Panc1 (cell line): ENCODE measurements at regions not wholly inside any gene's neighbourhood (a gene's known extent, or its start where the extent isn't known, plus 50 kb on each side); places are given as distances from the start of the nearest gene placed in this dataset.

Experiments used
- ATAC-seq: fragments of 200-7000 bp; cut with Tn5 transposase; 2 replicates; pipeline ENCODE4 v1.9.1; 2020; ENCODE audit warnings: mild to moderate bottlenecking, moderate library complexity
- BruUV-seq: library from RNA; stranded (reverse); fragments of 400-500 nt; replicated peaks from 2 replicates; lab custom pipeline; 2021; lab: Mats Ljungman, UMichigan
- CTCF ChIA-PET: fragments of 300-600 bp; sonication (Branson Sonifier 250); formaldehyde crosslinking; loops from one replicate; lab custom pipeline; 2022; ENCODE audit warnings: antibody characterized with exemption; lab: Charles Lee
- POLR2A ChIA-PET: fragments of 300-600 bp; sonication (Branson Sonifier 250); formaldehyde crosslinking; loops from one replicate; lab custom pipeline; 2022; ENCODE audit warnings: antibody characterized with exemption; lab: Charles Lee
- DNase-seq: peaks from one replicate; pipeline ENCODE4 v3.0.0-alpha.2; 2010; ENCODE audit warnings: low read depth, low spot score
- H3K27ac ChIP-seq: 2 replicates; pipeline ENCODE4 v1.5.1; 2011; ENCODE audit warnings: mild to moderate bottlenecking, low read length, inconsistent platforms
- H3K27me3 ChIP-seq: fragments of 200-500 bp; sonication (Bioruptor generic); 2 replicates; pipeline ENCODE4 v1.6.0; 2014; ENCODE audit warnings: low read length, inconsistent platforms; ENCODE audit not compliant: control insufficient read depth, insufficient read depth
- H3K36me3 ChIP-seq: fragments of 200-500 bp; sonication (Bioruptor generic); 2 replicates; pipeline ENCODE4 v1.5.1; 2014; ENCODE audit warnings: inconsistent platforms, mild to moderate bottlenecking, low read length, moderate library complexity; ENCODE audit not compliant: control insufficient read depth, insufficient read depth
- H3K4me1 ChIP-seq: 2 replicates; pipeline ENCODE4 v1.5.1; 2011; ENCODE audit warnings: inconsistent platforms, mild to moderate bottlenecking, low read length, moderate library complexity; ENCODE audit not compliant: control insufficient read depth, insufficient read depth
- H3K4me3 ChIP-seq, 2 experiments: 2 replicates each; pipeline ENCODE4 v1.5.1; 2011 to 2012; ENCODE audit warnings: low read depth in 2 of 2, low read length in 2 of 2, mild to moderate bottlenecking in 2 of 2, inconsistent platforms in 1 of 2, moderate library complexity in 1 of 2
- H3K9me3 ChIP-seq: fragments of 200-500 bp; sonication (Bioruptor generic); 2 replicates; pipeline ENCODE4 v1.5.1; 2014; ENCODE audit warnings: low read depth, mild to moderate bottlenecking, inconsistent platforms, low read length, moderate library complexity; ENCODE audit not compliant: control insufficient read depth, insufficient read depth
- POLR2AphosphoS5 ChIP-seq: IDR thresholded peaks from 2 replicates; pipeline ENCODE4 v1.6.1; 2012; ENCODE audit warnings: mild to moderate bottlenecking, low read depth, low read length, moderate library complexity
- SIN3A ChIP-seq: IDR thresholded peaks from 2 replicates; pipeline ENCODE4 v1.6.1; 2012; ENCODE audit warnings: low read depth, mild to moderate bottlenecking, low read length, moderate library complexity, borderline replicate concordance; ENCODE audit not compliant: insufficient read depth
- TCF7L2 ChIP-seq: IDR thresholded peaks from 2 replicates; pipeline ENCODE4 v1.6.1; 2011; ENCODE audit warnings: mild to moderate bottlenecking, low read depth, low read length, inconsistent platforms
- in situ Hi-C: cut with HindIII; loops from 2 replicates; pipeline ENCODE4 v1.10.0; 2016; ENCODE audit warnings: low sequenced_read_pairs, low pct_unique_long_range_greater_than_20kb
- intact Hi-C: fragments of 100-400 bp; cut with micrococcal nuclease; formaldehyde crosslinking; loops from one replicate; pipeline ENCODE4 v1.10.0; 2022; ENCODE audit not compliant: unreplicated experiment
- TF ChIP-seq, protein P1 (sequence below): fragments of 450-650 bp; IDR thresholded peaks from 2 replicates; pipeline ENCODE4 v1.5.1; 2017; ENCODE audit warnings: mild to moderate bottlenecking
- TF ChIP-seq, protein P2 (sequence below), 2 experiments: IDR thresholded peaks; 2 replicates each; pipeline ENCODE4 v1.6.1; 2011 to 2012; ENCODE audit warnings: low read depth in 2 of 2, control low read depth in 1 of 2, low read length in 1 of 2, mild to moderate bottlenecking in 1 of 2, moderate library complexity in 1 of 2; ENCODE audit not compliant: insufficient read depth in 1 of 2

DNA sequence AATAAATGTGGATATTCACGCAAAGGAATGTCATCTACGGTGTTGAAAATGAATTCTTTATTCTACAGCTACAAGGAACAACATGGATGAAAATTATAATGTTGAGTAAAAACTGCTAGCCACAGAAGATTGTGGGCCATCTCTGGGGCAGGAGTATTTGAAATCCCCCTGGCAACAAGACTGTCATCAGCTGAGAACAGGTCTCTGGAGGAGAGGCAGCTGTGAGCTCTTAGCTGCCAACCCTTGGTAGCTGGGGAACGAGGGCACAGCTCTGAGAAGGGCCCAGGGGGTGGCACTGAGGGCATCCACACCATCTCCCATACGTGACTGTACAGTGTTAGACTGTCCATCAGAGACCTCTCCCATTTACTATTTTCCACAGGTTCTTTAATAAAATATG, 340.1 kb upstream of the MGMT start:
- intact Hi-C loops (no loop called here), in situ Hi-C loops (no loop called here)
- no TSS peak for BruUV-seq
- H3K4me1 ChIP-seq = no peaks in the 10 kb centered on the region
- no peak overlapping the region for H3K27ac ChIP-seq
- no peak for DNase-seq
- TF ChIP-seq SIN3A = no peak
- TF ChIP-seq TCF7L2 = no peak
- no peak for TF ChIP-seq POLR2AphosphoS5
- TF ChIP-seq, protein P1, sequence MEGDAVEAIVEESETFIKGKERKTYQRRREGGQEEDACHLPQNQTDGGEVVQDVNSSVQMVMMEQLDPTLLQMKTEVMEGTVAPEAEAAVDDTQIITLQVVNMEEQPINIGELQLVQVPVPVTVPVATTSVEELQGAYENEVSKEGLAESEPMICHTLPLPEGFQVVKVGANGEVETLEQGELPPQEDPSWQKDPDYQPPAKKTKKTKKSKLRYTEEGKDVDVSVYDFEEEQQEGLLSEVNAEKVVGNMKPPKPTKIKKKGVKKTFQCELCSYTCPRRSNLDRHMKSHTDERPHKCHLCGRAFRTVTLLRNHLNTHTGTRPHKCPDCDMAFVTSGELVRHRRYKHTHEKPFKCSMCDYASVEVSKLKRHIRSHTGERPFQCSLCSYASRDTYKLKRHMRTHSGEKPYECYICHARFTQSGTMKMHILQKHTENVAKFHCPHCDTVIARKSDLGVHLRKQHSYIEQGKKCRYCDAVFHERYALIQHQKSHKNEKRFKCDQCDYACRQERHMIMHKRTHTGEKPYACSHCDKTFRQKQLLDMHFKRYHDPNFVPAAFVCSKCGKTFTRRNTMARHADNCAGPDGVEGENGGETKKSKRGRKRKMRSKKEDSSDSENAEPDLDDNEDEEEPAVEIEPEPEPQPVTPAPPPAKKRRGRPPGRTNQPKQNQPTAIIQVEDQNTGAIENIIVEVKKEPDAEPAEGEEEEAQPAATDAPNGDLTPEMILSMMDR = no peak
- no peak overlapping the region for H3K4me3 ChIP-seq
- POLR2A ChIA-PET = interaction anchor here (0.5 kb wide), 1 partner anchor 106 kb away, joined by 8 read pairs; no protein-coding TSS in a partner anchor
- no peak for ATAC-seq
- H3K36me3 ChIP-seq = no peaks in the 10 kb centered on the region
- H3K27me3 ChIP-seq = peaks cover 2% of the 10 kb centered on the region; the same call in 1 of the 2 replicates
- no peaks in the 10 kb centered on the region for H3K9me3 ChIP-seq
- CTCF ChIA-PET = no interaction called here

DNA sequence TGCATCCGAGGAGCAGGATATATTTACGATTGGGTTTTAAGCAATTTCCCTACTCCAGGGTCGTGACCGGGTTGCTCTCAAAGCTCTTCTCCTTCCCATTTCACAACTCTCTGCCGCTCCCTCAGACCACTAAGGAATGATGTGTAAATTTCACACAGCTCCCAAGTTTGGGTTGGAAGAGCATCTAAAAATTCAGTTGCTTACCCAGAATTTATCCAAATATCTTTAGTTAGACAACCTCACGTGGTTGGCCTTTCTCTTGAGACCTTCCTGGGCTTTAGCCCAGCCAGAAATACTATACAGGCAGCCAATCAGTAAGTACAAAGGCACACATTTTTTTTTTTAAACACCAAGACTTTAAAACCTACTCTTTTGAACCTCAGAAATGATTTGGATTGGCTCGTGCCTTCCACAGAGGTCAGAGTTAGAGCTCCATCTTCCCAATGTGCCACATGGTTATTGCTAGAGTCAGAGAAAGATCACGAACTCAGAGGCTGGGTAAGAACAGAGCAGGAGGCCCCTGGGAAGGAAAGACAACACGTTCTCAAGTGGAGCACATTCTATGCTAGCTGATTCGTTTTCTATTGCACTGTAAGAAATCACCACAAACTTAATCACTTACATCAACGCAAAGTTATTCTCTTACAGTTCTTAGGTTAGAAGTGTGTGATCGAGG, 335.4 kb upstream of the MGMT start:
- DNase-seq = no peak
- intact Hi-C loops (no loop called here), in situ Hi-C loops (no loop called here)

More for the DNA sequence above, 335.4 kb upstream of the MGMT start:
- ChIA-PET POLR2A (no interaction called here), CTCF (no interaction called here)
- no peaks in the 10 kb centered on the region for H3K9me3 ChIP-seq
- H3K36me3 ChIP-seq = no peaks in the 10 kb centered on the region
- H3K27ac ChIP-seq = no peak overlapping the region
- H3K4me3 ChIP-seq = no peak overlapping the region
- H3K4me1 ChIP-seq = no peaks in the 10 kb centered on the region
- peaks cover 4% of the 10 kb centered on the region for H3K27me3 ChIP-seq
- ATAC-seq = no peak
- no TSS peak for BruUV-seq
- no peak for TF ChIP-seq TCF7L2
- TF ChIP-seq, protein P1 = no peak
- TF ChIP-seq, protein P2, sequence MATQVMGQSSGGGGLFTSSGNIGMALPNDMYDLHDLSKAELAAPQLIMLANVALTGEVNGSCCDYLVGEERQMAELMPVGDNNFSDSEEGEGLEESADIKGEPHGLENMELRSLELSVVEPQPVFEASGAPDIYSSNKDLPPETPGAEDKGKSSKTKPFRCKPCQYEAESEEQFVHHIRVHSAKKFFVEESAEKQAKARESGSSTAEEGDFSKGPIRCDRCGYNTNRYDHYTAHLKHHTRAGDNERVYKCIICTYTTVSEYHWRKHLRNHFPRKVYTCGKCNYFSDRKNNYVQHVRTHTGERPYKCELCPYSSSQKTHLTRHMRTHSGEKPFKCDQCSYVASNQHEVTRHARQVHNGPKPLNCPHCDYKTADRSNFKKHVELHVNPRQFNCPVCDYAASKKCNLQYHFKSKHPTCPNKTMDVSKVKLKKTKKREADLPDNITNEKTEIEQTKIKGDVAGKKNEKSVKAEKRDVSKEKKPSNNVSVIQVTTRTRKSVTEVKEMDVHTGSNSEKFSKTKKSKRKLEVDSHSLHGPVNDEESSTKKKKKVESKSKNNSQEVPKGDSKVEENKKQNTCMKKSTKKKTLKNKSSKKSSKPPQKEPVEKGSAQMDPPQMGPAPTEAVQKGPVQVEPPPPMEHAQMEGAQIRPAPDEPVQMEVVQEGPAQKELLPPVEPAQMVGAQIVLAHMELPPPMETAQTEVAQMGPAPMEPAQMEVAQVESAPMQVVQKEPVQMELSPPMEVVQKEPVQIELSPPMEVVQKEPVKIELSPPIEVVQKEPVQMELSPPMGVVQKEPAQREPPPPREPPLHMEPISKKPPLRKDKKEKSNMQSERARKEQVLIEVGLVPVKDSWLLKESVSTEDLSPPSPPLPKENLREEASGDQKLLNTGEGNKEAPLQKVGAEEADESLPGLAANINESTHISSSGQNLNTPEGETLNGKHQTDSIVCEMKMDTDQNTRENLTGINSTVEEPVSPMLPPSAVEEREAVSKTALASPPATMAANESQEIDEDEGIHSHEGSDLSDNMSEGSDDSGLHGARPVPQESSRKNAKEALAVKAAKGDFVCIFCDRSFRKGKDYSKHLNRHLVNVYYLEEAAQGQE (IDR thresholded peaks at IDR 0.05; ENCODE audit: insufficient read depth in 1 of 2, low read depth in 2 of 2, low read length in 1 of 2) = no peak
- TF ChIP-seq SIN3A = no peak
- no peak for TF ChIP-seq POLR2AphosphoS5
